ENCODE measurements at regions not wholly inside any gene's neighbourhood (a gene's known extent, or its start where the extent isn't known, plus 50 kb on each side); places are given as distances from the start of the nearest gene placed in this dataset.
A peak's percentile ranks its signal among the peaks of the same experiment; 100 is the strongest.

GRCh38 chr9:1337169-1337568, 287.0 kb downstream of the DMRT2 start:
- no peak for DNase-seq

DNA sequence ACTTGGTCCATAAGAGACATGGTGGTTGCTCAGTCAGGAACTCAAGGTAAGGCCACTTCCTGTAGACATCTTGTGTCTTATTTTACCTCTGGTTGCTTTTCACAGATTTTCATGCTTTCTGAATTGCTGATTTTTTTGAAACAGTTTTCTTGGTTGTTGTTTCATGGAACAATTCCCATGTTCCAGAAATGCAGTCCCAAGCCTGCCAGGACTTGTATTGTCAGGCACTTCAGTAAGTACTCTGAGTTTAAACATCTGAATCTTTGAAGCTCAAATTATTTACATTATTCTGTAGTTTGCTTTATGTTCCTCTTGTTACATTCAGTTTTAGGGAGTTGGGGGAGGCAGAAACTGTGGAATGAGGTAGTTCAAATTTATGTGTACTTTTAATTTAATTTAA, 290.2 kb downstream of the DMRT2 start:
- DNase-seq, result no peak

- DNase-seq, result no peak
Measured at GRCh38 chr9:1353291-1353690, 303.1 kb downstream of the DMRT2 start.

GRCh38 chr9:1354086-1354485, 303.9 kb downstream of the DMRT2 start:
- DNase-seq, result no peak

DNA sequence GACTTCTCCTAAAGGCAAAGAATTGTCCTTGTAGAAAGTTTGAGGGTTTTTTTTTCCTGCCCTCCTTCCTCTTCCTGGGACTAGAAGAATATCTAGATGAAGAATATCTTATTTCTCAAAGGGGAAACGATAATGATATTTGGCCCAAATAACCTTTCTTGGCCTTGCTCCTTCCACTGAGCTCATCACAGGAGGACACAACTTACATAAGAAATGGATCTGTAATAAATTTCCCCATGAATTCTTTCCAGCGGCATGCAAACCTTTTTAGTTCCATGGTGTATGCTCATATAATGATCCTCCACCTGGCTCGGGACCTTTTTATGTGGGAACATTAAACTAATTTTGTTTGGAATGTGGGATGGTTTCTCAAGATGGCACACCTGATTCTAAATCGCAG, 304.4 kb downstream of the DMRT2 start:
- DNase-seq, result no peak

GRCh38 chr9:1355656-1356055, 305.5 kb downstream of the DMRT2 start:
- DNase-seq, result no peak

- no peak for DNase-seq
Measured at GRCh38 chr9:1362845-1363244, 312.7 kb downstream of the DMRT2 start.

GRCh38 chr9:1366276-1366675, 316.1 kb downstream of the DMRT2 start:
- no peak for DNase-seq

GRCh38 chr9:1369297-1369696, 319.1 kb downstream of the DMRT2 start:
- no peak for DNase-seq

DNA sequence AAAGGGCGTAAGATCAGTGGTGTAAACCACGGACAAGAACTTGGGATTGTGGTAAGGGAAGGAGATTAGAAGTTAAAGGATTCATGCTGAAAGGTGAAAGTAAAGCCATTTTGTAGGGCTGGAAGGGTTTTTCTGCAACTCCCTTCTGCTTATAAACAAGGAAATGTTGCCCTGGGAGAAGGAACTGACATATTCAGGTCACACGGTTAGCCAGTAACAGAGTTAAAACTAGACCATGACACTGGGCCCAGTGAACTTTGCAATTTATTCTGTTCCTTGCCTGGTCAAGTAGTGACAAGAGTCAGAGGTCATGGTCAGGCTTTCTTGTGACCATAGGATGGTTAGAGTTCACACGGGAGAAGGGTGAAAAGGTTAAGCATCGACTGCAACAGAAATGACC, 323.3 kb downstream of the DMRT2 start:
- DNase-seq, result no peak

GRCh38 chr9:1383899-1384455, 333.8 kb downstream of the DMRT2 start:
- DNase-seq, result no peak

- DNase-seq, result no peak
Measured at GRCh38 chr9:1384816-1385215, 334.7 kb downstream of the DMRT2 start.

GRCh38 chr9:1386420-1386819, 336.3 kb downstream of the DMRT2 start:
- no peak for DNase-seq

- no peak for DNase-seq
Measured at GRCh38 chr9:1388216-1388615, 338.1 kb downstream of the DMRT2 start.

- DNase-seq, result no peak
Measured at GRCh38 chr9:1400983-1401382, 350.8 kb downstream of the DMRT2 start.

DNA sequence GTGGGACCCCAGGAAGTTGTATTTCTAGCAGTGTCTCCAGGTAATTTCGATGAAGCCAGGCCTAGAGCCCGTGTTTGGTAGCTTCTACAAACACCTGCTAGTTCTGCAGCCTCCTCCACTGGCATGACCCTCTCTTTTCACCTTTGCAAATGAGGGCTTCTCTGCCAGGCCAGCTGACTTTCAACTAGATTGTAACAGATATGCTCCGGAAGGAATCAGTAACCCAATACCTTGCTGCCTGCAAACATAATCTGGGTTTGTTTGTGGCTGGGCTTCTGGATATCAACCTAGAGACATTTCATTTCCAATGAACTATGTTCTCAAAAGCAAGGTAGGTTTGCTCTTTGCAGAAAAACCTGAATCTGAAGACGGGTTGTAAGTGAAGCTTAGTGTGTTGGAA, 354.8 kb downstream of the DMRT2 start:
- DNase-seq, result no peak

GRCh38 chr9:1411826-1412225, 361.7 kb downstream of the DMRT2 start:
- no peak for DNase-seq

DNA sequence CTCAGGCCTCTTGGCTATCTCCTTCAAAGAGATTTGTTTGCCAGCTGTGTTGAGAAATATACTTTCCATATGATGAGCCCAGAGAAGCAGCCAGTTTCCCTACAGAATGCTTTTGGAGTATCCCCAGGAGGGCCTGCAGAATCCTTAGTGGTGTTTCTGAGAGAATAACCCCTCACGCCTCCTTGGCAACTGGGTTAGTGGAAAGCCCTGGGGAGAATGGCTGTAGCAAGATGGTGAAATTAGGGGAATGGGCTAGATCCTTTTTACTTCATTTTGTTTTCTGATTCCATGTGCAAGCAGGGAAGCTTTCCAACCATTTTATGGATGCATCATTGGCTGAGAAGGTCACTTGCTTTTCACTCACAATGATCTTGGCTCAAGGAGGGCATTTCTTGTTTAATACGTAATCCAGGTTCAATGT, 364.6 kb downstream of the DMRT2 start:
- no peak for DNase-seq

DNA sequence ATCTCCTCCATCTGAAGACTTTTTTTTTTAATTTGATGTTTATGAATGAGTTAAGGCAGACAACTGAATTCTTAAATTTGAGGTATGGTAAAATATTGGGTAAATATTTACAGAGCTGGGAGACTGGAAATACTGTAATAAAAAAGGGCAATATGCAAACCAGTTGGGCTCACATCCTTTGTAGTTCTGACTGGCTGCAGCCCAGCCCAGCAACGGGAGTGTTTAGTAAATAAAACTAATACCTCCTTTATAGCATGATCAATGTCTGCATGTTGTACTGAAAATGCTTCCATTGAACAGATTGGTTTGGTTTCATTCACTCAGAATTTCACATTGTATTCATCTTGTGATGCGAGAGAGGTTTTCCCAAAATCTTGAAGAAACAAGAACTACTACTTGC, 365.0 kb downstream of the DMRT2 start:
- no peak for DNase-seq

GRCh38 chr9:1416261-1416660, 366.1 kb downstream of the DMRT2 start:
- DNase-seq, result no peak

GRCh38 chr9:1421436-1421835, 371.3 kb downstream of the DMRT2 start:
- DNase-seq, result no peak

DNA sequence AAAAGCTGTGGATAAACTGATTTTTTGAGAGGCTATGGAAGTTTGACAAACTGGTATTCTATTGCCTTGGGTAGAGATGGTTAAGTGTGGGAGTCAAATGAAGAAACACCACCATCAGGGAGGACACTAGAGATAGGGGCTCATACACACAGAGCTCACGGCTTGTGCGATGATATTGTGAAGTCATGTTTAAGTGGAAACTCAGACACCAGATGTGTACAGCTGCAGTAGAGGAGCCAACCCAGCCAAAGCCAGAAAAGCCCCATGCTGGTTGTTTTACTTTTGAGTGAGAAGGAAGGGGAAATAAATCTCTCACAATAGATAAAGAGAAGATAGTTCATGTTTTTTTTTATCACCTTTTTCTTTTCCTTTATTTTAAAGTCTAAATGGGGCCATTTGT, 377.7 kb downstream of the DMRT2 start:
- no peak for DNase-seq

DNA sequence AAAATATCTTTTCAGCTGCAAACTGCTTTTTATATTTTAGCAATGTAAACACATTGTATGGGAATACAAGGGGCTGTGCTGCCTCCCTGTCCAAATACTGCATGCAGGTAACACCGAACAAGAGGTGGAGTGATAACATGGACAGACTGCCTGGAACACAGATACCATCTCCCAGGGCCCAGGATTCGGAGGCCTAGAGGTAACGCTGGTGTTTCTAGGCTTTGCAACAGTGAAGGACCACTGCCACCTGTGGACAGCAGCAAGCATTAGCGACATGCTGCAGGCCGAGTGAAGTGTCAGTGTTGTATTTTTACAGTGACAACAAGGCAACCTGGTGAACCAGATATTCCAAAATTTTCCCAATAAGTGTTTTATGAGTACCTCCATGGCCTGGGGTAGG, 379.1 kb downstream of the DMRT2 start:
- peak in 1 of 3 experiments; percentile 44 for DNase-seq

DNA sequence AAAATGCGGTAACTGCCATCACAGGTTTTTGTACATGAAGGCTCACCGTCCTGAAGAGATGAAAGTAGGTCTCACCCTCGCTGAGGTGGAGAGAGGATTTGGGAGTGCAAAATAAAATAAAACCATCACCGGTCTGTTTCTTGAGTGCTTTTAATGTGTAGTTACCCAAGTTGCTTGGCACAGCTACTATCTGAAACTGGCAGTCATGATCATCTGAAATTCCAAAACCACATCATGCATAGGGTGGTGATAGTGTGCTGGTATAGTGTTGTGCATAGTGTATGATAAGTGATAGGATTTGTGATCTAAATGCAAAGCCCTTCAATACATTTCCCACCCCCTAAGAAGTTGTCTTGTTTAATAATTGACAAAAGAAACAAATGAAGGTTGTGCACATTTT, 381.3 kb downstream of the DMRT2 start:
- DNase-seq, result no peak

DNA sequence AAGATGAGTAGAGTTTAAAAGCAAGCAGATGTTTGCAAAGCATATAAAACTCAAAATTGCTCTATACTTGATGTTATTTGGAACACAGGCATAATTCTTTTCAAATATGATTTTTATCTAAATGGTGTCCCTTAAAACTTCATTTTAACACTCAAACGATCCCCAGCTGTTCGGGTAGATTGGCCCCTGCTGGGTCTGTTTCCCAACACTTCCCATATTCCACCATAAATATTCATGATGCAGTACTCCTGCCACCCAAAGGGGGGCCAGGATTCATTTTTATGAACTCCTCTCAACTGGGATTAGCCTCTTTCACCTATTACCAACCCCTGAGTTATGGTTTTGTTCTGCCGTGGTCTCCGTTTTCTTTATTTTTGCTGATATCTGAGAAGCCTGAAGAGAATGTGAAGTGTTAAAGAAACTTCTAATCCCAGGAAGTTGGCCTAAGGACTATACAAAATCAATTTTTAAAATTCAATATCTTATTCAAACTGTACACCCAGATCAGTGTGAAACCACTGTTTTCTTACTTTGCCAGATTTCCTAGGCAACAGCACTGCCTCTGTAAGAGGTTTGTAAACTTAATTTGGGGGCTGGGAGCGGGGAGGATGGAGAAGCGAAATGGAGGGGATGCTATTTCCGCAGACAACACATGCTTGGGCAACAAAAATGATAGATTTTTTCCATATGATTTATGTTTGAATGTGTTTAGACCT, 384.1 kb downstream of the DMRT2 start:
- DNase-seq, result no peak
